CD4-positive, alpha-beta T cell (primary cell): ENCODE measurements at regions not wholly inside any gene's neighbourhood (a gene's known extent, or its start where the extent isn't known, plus 50 kb on each side); places are given as distances from the start of the nearest gene placed in this dataset.

Source experiments
- ATAC-seq: fragments of 200-7000 bp; cut with Tn5 transposase; one replicate; pipeline ENCODE4 v1.10.0; 2022; ENCODE audit warnings: mild to moderate bottlenecking; ENCODE audit not compliant: poor library complexity
- CTCF ChIA-PET: fragments of 350-600 bp; sonication (Branson Sonifier 250); formaldehyde crosslinking; loops from one replicate; lab custom pipeline; 2021; ENCODE audit warnings: antibody characterized with exemption, inconsistent platforms; lab: Charles Lee
- POLR2A ChIA-PET: fragments of 350-600 bp; sonication (Branson Sonifier 250); formaldehyde crosslinking; loops from one replicate; lab custom pipeline; 2021; ENCODE audit warnings: antibody characterized with exemption, inconsistent platforms; lab: Charles Lee
- DNase-seq, 14 experiments: peaks; one replicate each; pipeline ENCODE4 v3.0.0-alpha.2; 2013 to 2020; ENCODE audit warnings: mixed read lengths in 2 of 14
- H3K27ac ChIP-seq, 2 donors: one replicate each; pipeline versions ENCODE4 v1.5.1 to v1.7.0; 2013; ENCODE audit warnings: low read length in 2 of 2, low read depth in 1 of 2, mild to moderate bottlenecking in 1 of 2
- H3K27me3 ChIP-seq, 2 experiments: 1 replicate in 1 of 2; 2 replicates in 1 of 2; pipeline versions ENCODE4 v1.6.1 to v1.7.0; 2013; ENCODE audit warnings: low read length in 2 of 2, control low read depth in 1 of 2, mild to moderate bottlenecking in 1 of 2, moderate library complexity in 1 of 2; ENCODE audit not compliant: insufficient read depth in 2 of 2, control insufficient read depth in 1 of 2
- H3K36me3 ChIP-seq: one replicate; pipeline ENCODE4 v1.6.1; 2013; ENCODE audit warnings: low read length, control low read depth; ENCODE audit not compliant: insufficient read depth
- H3K4me1 ChIP-seq: one replicate; pipeline ENCODE4 v1.6.1; 2013; ENCODE audit warnings: low read length, control low read depth; ENCODE audit not compliant: insufficient read depth
- H3K4me3 ChIP-seq: one replicate; pipeline ENCODE4 v1.5.1; 2013; ENCODE audit warnings: mild to moderate bottlenecking, low read length, moderate library complexity
- H3K9me3 ChIP-seq, 2 experiments: 1 replicate in 1 of 2; 2 replicates in 1 of 2; pipeline versions ENCODE4 v1.6.1 to v1.7.0; 2013; ENCODE audit warnings: low read length in 2 of 2, mild to moderate bottlenecking in 2 of 2, control low read depth in 1 of 2, moderate library complexity in 1 of 2; ENCODE audit not compliant: control insufficient read depth in 1 of 2, insufficient read depth in 1 of 2
- H3K27ac Mint-ChIP-seq: one replicate; pipeline ENCODE4 v1.8.0; 2020; ENCODE audit warnings: mixed read lengths
- H3K27me3 Mint-ChIP-seq: one replicate; pipeline ENCODE4 v1.8.0; 2021; ENCODE audit warnings: mixed read lengths
- H3K36me3 Mint-ChIP-seq: one replicate; pipeline ENCODE4 v1.8.0; 2021; ENCODE audit warnings: low read depth, mixed read lengths
- H3K4me1 Mint-ChIP-seq: one replicate; pipeline ENCODE4 v1.8.0; 2021; ENCODE audit warnings: low read depth, mixed read lengths
- H3K4me3 Mint-ChIP-seq: one replicate; pipeline ENCODE4 v1.8.0; 2020; ENCODE audit warnings: mild to moderate bottlenecking, mixed read lengths
- H3K9me3 Mint-ChIP-seq: one replicate; pipeline ENCODE4 v1.8.0; 2020; ENCODE audit warnings: mixed read lengths
- intact Hi-C, 2 experiments: fragments of 100-400 bp; cut with DNase I in 1 of 2; cut with micrococcal nuclease in 1 of 2; formaldehyde crosslinking; loops; one replicate each; pipeline versions ENCODE4 v1.15.1 to v1.9.0; 2023 to 2025; cut with DNase I, micrococcal nuclease
- TF ChIP-seq, protein P1 (sequence below): fragments of 200-600 bp; IDR thresholded peaks from one replicate; pipeline ENCODE4 v1.8.0; 2022; ENCODE audit warnings: antibody characterized with exemption, mild to moderate bottlenecking

DNA sequence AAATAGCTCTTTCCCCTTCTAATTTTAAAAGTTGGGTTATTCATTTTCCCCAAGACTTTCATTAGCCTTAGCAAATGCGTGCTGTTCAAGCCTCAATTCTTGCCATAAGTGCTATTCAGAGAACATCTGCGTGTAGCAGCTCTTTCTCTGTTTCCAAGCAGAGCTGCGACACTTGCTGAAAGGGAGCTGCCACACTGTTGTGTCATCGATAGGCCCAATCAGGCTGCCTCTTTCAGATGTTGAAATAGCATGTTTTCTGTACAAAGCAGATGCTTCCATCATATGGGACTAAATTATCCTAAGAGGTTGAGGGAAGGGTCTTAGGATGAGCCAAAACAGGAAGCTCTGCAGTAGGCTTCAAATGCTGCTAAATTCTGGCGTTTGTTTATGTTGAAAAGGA, 220.9 kb upstream of the CDC14C start:
- H3K4me1 ChIP-seq = no peaks in the 10 kb centered on the region
- H3K27ac Mint-ChIP-seq = no peak overlapping the region

DNA sequence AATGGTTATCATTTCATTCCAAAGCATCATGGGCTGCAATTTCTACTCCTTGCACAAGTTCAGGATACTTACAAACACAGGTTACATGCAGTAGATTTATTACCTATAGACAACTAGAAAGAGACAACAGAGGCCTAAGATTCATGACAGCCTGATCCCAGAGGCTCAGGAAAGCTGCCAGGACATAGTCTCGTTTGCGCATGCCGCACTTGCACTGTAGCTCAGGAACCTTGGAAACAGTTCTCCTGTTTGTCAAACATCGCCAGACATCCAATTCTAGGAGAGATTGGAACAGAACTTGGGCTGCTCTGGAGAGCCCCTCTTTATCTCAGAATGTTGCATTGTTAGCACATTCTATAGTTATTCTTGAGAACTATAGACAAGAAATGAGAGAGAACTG, 216.2 kb upstream of the CDC14C start:
- H3K9me3 Mint-ChIP-seq = no peaks in the 10 kb centered on the region
- Histone ChIP-seq H3K36me3 (no peaks in the 10 kb centered on the region), H3K4me1 (no peaks in the 10 kb centered on the region), H3K9me3 (no peaks in the 10 kb centered on the region), H3K27ac (no peak overlapping the region), H3K4me3 (no peak overlapping the region), H3K27me3 (no peaks in the 10 kb centered on the region)
- CTCF ChIA-PET = no interaction called here
- no peak overlapping the region for H3K4me3 Mint-ChIP-seq
- H3K27me3 Mint-ChIP-seq = no peaks in the 10 kb centered on the region
- H3K4me1 Mint-ChIP-seq = no peaks in the 10 kb centered on the region
- H3K27ac Mint-ChIP-seq = no peak overlapping the region
- DNase-seq (no peak), ATAC-seq (no peak)
- intact Hi-C loops = no loop called here
- no peaks in the 10 kb centered on the region for H3K36me3 Mint-ChIP-seq
- POLR2A ChIA-PET = no interaction called here
- TF ChIP-seq, protein P1, sequence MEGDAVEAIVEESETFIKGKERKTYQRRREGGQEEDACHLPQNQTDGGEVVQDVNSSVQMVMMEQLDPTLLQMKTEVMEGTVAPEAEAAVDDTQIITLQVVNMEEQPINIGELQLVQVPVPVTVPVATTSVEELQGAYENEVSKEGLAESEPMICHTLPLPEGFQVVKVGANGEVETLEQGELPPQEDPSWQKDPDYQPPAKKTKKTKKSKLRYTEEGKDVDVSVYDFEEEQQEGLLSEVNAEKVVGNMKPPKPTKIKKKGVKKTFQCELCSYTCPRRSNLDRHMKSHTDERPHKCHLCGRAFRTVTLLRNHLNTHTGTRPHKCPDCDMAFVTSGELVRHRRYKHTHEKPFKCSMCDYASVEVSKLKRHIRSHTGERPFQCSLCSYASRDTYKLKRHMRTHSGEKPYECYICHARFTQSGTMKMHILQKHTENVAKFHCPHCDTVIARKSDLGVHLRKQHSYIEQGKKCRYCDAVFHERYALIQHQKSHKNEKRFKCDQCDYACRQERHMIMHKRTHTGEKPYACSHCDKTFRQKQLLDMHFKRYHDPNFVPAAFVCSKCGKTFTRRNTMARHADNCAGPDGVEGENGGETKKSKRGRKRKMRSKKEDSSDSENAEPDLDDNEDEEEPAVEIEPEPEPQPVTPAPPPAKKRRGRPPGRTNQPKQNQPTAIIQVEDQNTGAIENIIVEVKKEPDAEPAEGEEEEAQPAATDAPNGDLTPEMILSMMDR = no peak

More for the DNA sequence above, 220.9 kb upstream of the CDC14C start:
- H3K9me3 ChIP-seq = no peaks in the 10 kb centered on the region
- TF ChIP-seq, protein P1 = no peak
- H3K27me3 Mint-ChIP-seq = no peaks in the 10 kb centered on the region
- no peak overlapping the region for H3K4me3 Mint-ChIP-seq
- H3K4me1 Mint-ChIP-seq = no peaks in the 10 kb centered on the region
- intact Hi-C loops = no loop called here
- no peak for ATAC-seq
- no peak for DNase-seq
- no peak overlapping the region for H3K27ac ChIP-seq
- ChIA-PET POLR2A (no interaction called here), CTCF (no interaction called here)
- no peak overlapping the region for H3K4me3 ChIP-seq
- H3K36me3 Mint-ChIP-seq = no peaks in the 10 kb centered on the region
- H3K27me3 ChIP-seq = no peaks in the 10 kb centered on the region
- no peaks in the 10 kb centered on the region for H3K36me3 ChIP-seq
- no peaks in the 10 kb centered on the region for H3K9me3 Mint-ChIP-seq

DNA sequence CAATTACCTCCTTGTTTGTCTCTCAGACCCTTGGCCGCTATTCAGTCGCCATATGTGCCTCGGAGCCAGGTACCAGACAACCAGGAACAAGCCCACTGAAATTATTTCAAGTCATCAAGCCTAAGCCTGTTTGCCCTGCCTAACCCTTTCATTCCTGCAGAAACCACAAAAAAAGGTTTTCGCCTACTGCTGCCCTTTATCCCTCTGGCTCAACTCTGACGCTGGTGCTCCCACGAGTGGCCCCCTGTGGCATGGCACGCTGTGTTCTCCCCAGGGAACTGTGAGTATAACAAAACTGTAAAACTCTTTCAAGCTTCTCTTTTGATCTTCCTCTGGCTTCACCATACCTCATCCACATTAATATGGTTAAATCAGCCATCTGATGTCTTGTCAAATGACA, 215.7 kb upstream of the CDC14C start:
- DNase-seq (no peak), ATAC-seq (no peak)
- Histone ChIP-seq H3K27ac (no peak overlapping the region), H3K27me3 (no peaks in the 10 kb centered on the region), H3K36me3 (no peaks in the 10 kb centered on the region), H3K9me3 (no peaks in the 10 kb centered on the region), H3K4me3 (no peak overlapping the region), H3K4me1 (no peaks in the 10 kb centered on the region)
- intact Hi-C loops = no loop called here
- Mint-ChIP-seq H3K9me3 (no peaks in the 10 kb centered on the region), H3K4me1 (no peaks in the 10 kb centered on the region), H3K36me3 (no peaks in the 10 kb centered on the region), H3K27me3 (no peaks in the 10 kb centered on the region), H3K27ac (no peak overlapping the region), H3K4me3 (no peak overlapping the region)
- POLR2A ChIA-PET = no interaction called here
- CTCF ChIA-PET = no interaction called here
- TF ChIP-seq, protein P1 = no peak
